ENCODE measurements at regions not wholly inside any gene's neighbourhood (a gene's known extent, or its start where the extent isn't known, plus 50 kb on each side); places are given as distances from the start of the nearest gene placed in this dataset.

DNA sequence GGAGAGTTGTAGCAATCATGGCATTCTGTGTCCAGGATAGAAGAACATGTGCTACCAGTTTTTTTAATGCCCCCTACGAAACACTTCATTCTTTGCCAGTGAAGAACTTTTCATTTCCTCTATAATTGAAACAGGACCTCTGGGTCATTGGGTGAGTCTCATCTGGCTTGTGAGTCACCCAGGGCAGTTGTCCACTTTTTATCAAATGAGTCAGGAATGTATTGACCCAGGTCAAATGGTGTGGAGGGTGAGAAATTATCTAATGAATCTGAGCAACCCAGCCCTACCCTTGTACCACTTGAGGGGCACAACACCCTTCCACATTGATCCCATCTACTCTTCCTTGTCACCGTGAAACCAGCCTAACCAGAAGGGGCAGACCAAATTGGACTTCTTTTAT is 417.3 kb upstream of the PROX1 start:
- TF ChIP-seq POLR2AphosphoS5 (IDR thresholded peaks at IDR 0.05; ENCODE audit: low read depth, low read length) (no peak), TEAD4 (IDR thresholded peaks at IDR 0.05; ENCODE audit: borderline replicate concordance, insufficient read depth) (no peak), TAF1 (IDR thresholded peaks at IDR 0.05; ENCODE audit: borderline replicate concordance, low read depth, low read length) (no peak), EZH2phosphoT487 (IDR thresholded peaks at IDR 0.05; ENCODE audit: borderline replicate concordance, low read depth) (no peak), NRF1 (IDR thresholded peaks at IDR 0.05; ENCODE audit: low read depth, low read length) (no peak), EP300 (IDR thresholded peaks at IDR 0.05; ENCODE audit: borderline replicate concordance in 1 of 2, low read depth in 1 of 2, low read length in 1 of 2) (no peak)
- TF ChIP-seq, protein P1, sequence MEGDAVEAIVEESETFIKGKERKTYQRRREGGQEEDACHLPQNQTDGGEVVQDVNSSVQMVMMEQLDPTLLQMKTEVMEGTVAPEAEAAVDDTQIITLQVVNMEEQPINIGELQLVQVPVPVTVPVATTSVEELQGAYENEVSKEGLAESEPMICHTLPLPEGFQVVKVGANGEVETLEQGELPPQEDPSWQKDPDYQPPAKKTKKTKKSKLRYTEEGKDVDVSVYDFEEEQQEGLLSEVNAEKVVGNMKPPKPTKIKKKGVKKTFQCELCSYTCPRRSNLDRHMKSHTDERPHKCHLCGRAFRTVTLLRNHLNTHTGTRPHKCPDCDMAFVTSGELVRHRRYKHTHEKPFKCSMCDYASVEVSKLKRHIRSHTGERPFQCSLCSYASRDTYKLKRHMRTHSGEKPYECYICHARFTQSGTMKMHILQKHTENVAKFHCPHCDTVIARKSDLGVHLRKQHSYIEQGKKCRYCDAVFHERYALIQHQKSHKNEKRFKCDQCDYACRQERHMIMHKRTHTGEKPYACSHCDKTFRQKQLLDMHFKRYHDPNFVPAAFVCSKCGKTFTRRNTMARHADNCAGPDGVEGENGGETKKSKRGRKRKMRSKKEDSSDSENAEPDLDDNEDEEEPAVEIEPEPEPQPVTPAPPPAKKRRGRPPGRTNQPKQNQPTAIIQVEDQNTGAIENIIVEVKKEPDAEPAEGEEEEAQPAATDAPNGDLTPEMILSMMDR (IDR thresholded peaks at IDR 0.05): no peak
- TF ChIP-seq, protein P2, sequence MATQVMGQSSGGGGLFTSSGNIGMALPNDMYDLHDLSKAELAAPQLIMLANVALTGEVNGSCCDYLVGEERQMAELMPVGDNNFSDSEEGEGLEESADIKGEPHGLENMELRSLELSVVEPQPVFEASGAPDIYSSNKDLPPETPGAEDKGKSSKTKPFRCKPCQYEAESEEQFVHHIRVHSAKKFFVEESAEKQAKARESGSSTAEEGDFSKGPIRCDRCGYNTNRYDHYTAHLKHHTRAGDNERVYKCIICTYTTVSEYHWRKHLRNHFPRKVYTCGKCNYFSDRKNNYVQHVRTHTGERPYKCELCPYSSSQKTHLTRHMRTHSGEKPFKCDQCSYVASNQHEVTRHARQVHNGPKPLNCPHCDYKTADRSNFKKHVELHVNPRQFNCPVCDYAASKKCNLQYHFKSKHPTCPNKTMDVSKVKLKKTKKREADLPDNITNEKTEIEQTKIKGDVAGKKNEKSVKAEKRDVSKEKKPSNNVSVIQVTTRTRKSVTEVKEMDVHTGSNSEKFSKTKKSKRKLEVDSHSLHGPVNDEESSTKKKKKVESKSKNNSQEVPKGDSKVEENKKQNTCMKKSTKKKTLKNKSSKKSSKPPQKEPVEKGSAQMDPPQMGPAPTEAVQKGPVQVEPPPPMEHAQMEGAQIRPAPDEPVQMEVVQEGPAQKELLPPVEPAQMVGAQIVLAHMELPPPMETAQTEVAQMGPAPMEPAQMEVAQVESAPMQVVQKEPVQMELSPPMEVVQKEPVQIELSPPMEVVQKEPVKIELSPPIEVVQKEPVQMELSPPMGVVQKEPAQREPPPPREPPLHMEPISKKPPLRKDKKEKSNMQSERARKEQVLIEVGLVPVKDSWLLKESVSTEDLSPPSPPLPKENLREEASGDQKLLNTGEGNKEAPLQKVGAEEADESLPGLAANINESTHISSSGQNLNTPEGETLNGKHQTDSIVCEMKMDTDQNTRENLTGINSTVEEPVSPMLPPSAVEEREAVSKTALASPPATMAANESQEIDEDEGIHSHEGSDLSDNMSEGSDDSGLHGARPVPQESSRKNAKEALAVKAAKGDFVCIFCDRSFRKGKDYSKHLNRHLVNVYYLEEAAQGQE (IDR thresholded peaks at IDR 0.05; ENCODE audit: low read depth, low read length): no peak

Measured in SK-N-SH (cell line).